OCI-LY7 (cell line): ENCODE measurements at regions not wholly inside any gene's neighbourhood (a gene's known extent, or its start where the extent isn't known, plus 50 kb on each side); places are given as distances from the start of the nearest gene placed in this dataset.

Source experiments
- BruUV-seq: library from RNA; stranded (reverse); fragments of 400-500 nt; replicated peaks from 2 replicates; lab custom pipeline; 2021; lab: Mats Ljungman, UMichigan
- CTCF ChIA-PET: fragments of 300-600 bp; sonication (Branson Sonifier 250); formaldehyde crosslinking; loops from one replicate; lab custom pipeline; 2022; ENCODE audit warnings: antibody characterized with exemption; ENCODE audit not compliant: unreplicated experiment; lab: Charles Lee
- POLR2A ChIA-PET: fragments of 300-600 bp; sonication (Branson Sonifier 250); formaldehyde crosslinking; loops from one replicate; lab custom pipeline; 2022; ENCODE audit warnings: antibody characterized with exemption; lab: Charles Lee
- DNase-seq: peaks from one replicate; pipeline ENCODE4 v3.0.0-alpha.2; 2015; ENCODE audit warnings: low spot score
- H2AFZ ChIP-seq: fragments of 200-600 bp; sonication (generic), shearing (Covaris generic); 2 replicates; pipeline ENCODE4 v1.6.1; 2014; ENCODE audit warnings: mild to moderate bottlenecking, antibody characterized with exemption, low read length, moderate library complexity
- H3K27ac ChIP-seq: fragments of 200-600 bp; sonication (generic); 2 replicates; pipeline ENCODE4 v1.5.1; 2014; ENCODE audit warnings: mixed run types, low read depth, mild to moderate bottlenecking, moderate library complexity, low read length, inconsistent platforms; ENCODE audit not compliant: poor library complexity, severe bottlenecking
- H3K36me3 ChIP-seq: fragments of 200-600 bp; sonication (generic); 2 replicates; pipeline ENCODE4 v1.6.1; 2014; ENCODE audit warnings: mild to moderate bottlenecking, antibody characterized with exemption, low read length, moderate library complexity, mixed read lengths; ENCODE audit not compliant: insufficient read depth
- H3K4me1 ChIP-seq: fragments of 200-600 bp; sonication (generic); 2 replicates; pipeline ENCODE4 v1.5.1; 2014; ENCODE audit warnings: mild to moderate bottlenecking, low read length; ENCODE audit not compliant: insufficient read depth, poor library complexity, severe bottlenecking
- H3K4me2 ChIP-seq: fragments of 200-600 bp; sonication (generic); 2 replicates; pipeline ENCODE4 v1.6.1; 2014; ENCODE audit warnings: mild to moderate bottlenecking, low read length
- H3K4me3 ChIP-seq: fragments of 200-600 bp; sonication (generic); 2 replicates; pipeline ENCODE4 v1.5.1; 2014; ENCODE audit warnings: mild to moderate bottlenecking, low read depth, low read length; ENCODE audit not compliant: poor library complexity, severe bottlenecking
- H3K79me2 ChIP-seq: fragments of 200-600 bp; sonication (generic); 2 replicates; pipeline ENCODE4 v1.6.1; 2016; ENCODE audit warnings: low read depth, mild to moderate bottlenecking, low read length, moderate library complexity, mixed read lengths; ENCODE audit not compliant: insufficient read depth
- H3K9me2 ChIP-seq: fragments of 200-600 bp; sonication (generic); 2 replicates; pipeline ENCODE4 v1.6.1; 2016; ENCODE audit warnings: mild to moderate bottlenecking, low read length, mixed read lengths; ENCODE audit not compliant: insufficient read depth
- H3K9me3 ChIP-seq: fragments of 200-600 bp; sonication (generic); 2 replicates; pipeline ENCODE4 v1.6.1; 2014; ENCODE audit warnings: mild to moderate bottlenecking, mixed run types, low read length, mixed read lengths
- H4K20me1 ChIP-seq: fragments of 200-600 bp; sonication (generic); 2 replicates; pipeline ENCODE4 v1.6.1; 2014; ENCODE audit warnings: mild to moderate bottlenecking, antibody characterized with exemption, low read length, moderate library complexity, mixed read lengths; ENCODE audit not compliant: insufficient read depth
- EZH2phosphoT487 ChIP-seq: fragments of 200-600 bp; sonication (generic); IDR thresholded peaks from 2 replicates; pipeline ENCODE4 v1.6.1; 2018; ENCODE audit warnings: low read depth, borderline replicate concordance, mild to moderate bottlenecking, mixed run types, antibody characterized with exemption, low read length, moderate library complexity, mixed read lengths
- intact Hi-C: fragments of 100-400 bp; cut with micrococcal nuclease; formaldehyde crosslinking; loops from one replicate; pipeline ENCODE4 v1.10.0; 2022; ENCODE audit not compliant: unreplicated experiment
- TF ChIP-seq, protein P1 (sequence below): fragments of 200-600 bp; sonication (generic); conservative IDR thresholded peaks from 2 replicates; pipeline ENCODE4 v1.5.1; 2014; ENCODE audit warnings: mild to moderate bottlenecking, antibody characterized with exemption, low read length, moderate library complexity, mixed read lengths

DNA sequence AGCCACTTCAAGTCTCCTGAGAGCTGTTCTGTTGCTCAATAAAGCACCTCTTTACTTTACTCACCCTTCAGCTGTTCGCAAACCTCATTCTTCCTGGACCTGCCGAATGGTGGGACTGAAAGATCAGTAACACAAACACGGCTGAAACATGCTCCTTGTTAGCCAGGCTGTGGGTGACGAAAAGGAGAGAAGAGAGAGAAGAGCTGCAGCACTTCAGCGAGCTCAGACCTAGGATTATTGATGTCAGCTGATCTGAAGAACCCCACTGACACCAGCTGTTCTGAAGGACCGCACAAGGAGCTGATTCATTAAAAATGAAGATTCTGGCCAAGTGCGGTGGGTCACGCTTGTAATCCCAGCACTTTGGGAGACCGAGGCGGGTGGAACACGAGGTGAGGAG, 2020.0 kb upstream of the ADGRL3 start:
- Histone ChIP-seq H2AFZ (no peak overlapping the region), H3K4me1 (no peaks in the 10 kb centered on the region), H3K4me2 (no peak overlapping the region), H3K9me2 (no peaks in the 10 kb centered on the region), H3K79me2 (no peaks in the 10 kb centered on the region), H3K9me3 (no peaks in the 10 kb centered on the region), H3K36me3 (no peaks in the 10 kb centered on the region), H3K4me3 (no peak overlapping the region), H4K20me1 (no peaks in the 10 kb centered on the region), H3K27ac (no peak overlapping the region)
- POLR2A ChIA-PET, result interaction anchor here (0.6 kb wide), 1 partner anchor 584 kb away, joined by 3 read pairs; no protein-coding TSS in a partner anchor
- intact Hi-C loops, result no loop called here
- DNase-seq, result no peak
- TF ChIP-seq EZH2phosphoT487, result no peak
- TF ChIP-seq, protein P1, sequence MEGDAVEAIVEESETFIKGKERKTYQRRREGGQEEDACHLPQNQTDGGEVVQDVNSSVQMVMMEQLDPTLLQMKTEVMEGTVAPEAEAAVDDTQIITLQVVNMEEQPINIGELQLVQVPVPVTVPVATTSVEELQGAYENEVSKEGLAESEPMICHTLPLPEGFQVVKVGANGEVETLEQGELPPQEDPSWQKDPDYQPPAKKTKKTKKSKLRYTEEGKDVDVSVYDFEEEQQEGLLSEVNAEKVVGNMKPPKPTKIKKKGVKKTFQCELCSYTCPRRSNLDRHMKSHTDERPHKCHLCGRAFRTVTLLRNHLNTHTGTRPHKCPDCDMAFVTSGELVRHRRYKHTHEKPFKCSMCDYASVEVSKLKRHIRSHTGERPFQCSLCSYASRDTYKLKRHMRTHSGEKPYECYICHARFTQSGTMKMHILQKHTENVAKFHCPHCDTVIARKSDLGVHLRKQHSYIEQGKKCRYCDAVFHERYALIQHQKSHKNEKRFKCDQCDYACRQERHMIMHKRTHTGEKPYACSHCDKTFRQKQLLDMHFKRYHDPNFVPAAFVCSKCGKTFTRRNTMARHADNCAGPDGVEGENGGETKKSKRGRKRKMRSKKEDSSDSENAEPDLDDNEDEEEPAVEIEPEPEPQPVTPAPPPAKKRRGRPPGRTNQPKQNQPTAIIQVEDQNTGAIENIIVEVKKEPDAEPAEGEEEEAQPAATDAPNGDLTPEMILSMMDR, result no peak
- BruUV-seq, result no TSS peak
- CTCF ChIA-PET, result interaction anchor here (0.6 kb wide), 1 partner anchor 79 kb away, joined by 3 read pairs; no protein-coding TSS in a partner anchor

DNA sequence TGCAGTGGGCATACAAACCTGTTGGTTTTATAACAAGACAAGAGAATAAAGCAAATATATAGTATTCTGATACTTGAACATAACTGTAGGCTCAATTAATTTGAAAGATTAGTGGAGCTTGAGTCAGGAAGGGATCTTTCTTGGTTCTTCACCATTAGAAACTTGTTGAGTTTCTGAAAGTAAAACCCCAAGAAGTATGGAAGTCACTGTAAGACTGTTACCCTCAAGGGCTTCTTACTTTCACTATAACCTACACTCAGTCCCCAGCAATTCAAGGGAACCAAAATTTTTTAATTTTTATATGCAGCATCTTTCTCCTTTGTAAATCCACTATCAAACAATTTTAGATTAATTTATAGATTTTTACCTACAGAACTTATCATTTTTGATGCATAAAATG, 2019.2 kb upstream of the ADGRL3 start:
- Histone ChIP-seq H3K79me2 (no peaks in the 10 kb centered on the region), H2AFZ (no peak overlapping the region), H3K4me2 (no peak overlapping the region), H3K9me2 (no peaks in the 10 kb centered on the region), H3K36me3 (no peaks in the 10 kb centered on the region), H3K27ac (no peak overlapping the region), H3K4me1 (no peaks in the 10 kb centered on the region), H4K20me1 (no peaks in the 10 kb centered on the region), H3K4me3 (no peak overlapping the region), H3K9me3 (no peaks in the 10 kb centered on the region)
- CTCF ChIA-PET, result no interaction called here
- intact Hi-C loops, result no loop called here
- BruUV-seq, result no TSS peak
- TF ChIP-seq, protein P1, result no peak
- no peak for TF ChIP-seq EZH2phosphoT487
- POLR2A ChIA-PET, result no interaction called here
- no peak for DNase-seq

DNA sequence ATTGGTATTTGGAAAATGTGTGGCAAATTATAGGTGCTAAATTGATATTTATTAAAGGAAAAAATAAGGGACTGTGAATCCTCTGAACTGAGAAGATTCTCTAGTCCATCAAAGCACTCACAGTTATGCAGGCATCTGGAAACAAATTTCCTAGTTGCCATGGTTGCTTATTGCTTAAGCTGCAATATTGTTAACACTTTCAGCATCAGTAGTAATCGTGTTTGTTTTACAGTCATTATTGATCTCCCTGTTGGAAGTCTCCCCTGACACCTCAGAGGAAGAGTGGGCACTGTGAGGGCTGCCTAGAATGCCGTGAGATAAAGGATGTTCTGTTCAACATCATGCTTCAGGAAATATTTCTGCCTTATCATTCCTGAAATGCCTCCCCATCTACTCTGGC, 2004.3 kb upstream of the ADGRL3 start:
- no peaks in the 10 kb centered on the region for H3K9me2 ChIP-seq
- intact Hi-C loops, result no loop called here
- no peak for DNase-seq
- H3K9me3 ChIP-seq, result no peaks in the 10 kb centered on the region
- no peak for TF ChIP-seq EZH2phosphoT487
- TF ChIP-seq, protein P1, result no peak
- ChIA-PET CTCF (no interaction called here), POLR2A (no interaction called here)
- H3K27ac ChIP-seq, result no peak overlapping the region
- BruUV-seq, result no TSS peak
- H3K4me2 ChIP-seq, result no peak overlapping the region
- H3K4me3 ChIP-seq, result no peak overlapping the region
- no peak overlapping the region for H2AFZ ChIP-seq
- no peaks in the 10 kb centered on the region for H3K79me2 ChIP-seq
- no peaks in the 10 kb centered on the region for H3K36me3 ChIP-seq
- no peaks in the 10 kb centered on the region for H3K4me1 ChIP-seq
- no peaks in the 10 kb centered on the region for H4K20me1 ChIP-seq
